GM21360 (cell line): ENCODE measurements at regions not wholly inside any gene's neighbourhood (a gene's known extent, or its start where the extent isn't known, plus 50 kb on each side); places are given as distances from the start of the nearest gene placed in this dataset.
"Not testable (repeated sequence)": the region's sequence is repeated elsewhere in the genome, so short reads cannot be mapped to it uniquely, and the experiment has no call there.

Source experiments
- ATAC-seq: cut with Tn5 transposase; IDR thresholded peaks from one replicate; pipeline ENCODE4 v1.9.1; 2021; ENCODE audit warnings: mild to moderate bottlenecking, moderate library complexity; ENCODE audit not compliant: unreplicated experiment

GRCh38 chr1:37158113-37158749 is 123.9 kb upstream of the GRIK3 start:
- no peak for ATAC-seq

- no peak for ATAC-seq
These were observed 124.8 kb upstream of the GRIK3 start for GRCh38 chr1:37159102-37159501.

- ATAC-seq = no peak
These were observed 126.9 kb upstream of the GRIK3 start for GRCh38 chr1:37161171-37161570.

- ATAC-seq = no peak
These were observed 127.7 kb upstream of the GRIK3 start for GRCh38 chr1:37162059-37162458.

- no peak for ATAC-seq
These were observed 131.7 kb upstream of the GRIK3 start for GRCh38 chr1:37166005-37166404.

- ATAC-seq = no peak
These were observed 133.2 kb upstream of the GRIK3 start for GRCh38 chr1:37167479-37167878.

- no peak for ATAC-seq
These were observed 134.9 kb upstream of the GRIK3 start for GRCh38 chr1:37169241-37169640.

GRCh38 chr1:37169743-37170275 is 135.5 kb upstream of the GRIK3 start:
- ATAC-seq = no peak

GRCh38 chr1:37171691-37172090 is 137.4 kb upstream of the GRIK3 start:
- ATAC-seq = no peak

GRCh38 chr1:37174341-37174740 is 140.0 kb upstream of the GRIK3 start:
- no peak for ATAC-seq

- ATAC-seq = no peak
These were observed 140.6 kb upstream of the GRIK3 start for GRCh38 chr1:37174876-37175275.

- no peak for ATAC-seq
These were observed 141.4 kb upstream of the GRIK3 start for GRCh38 chr1:37175666-37176215.

GRCh38 chr1:37176269-37176668 is 142.0 kb upstream of the GRIK3 start:
- no peak for ATAC-seq

- ATAC-seq = no peak
These were observed 143.0 kb upstream of the GRIK3 start for GRCh38 chr1:37177230-37177864.

GRCh38 chr1:37181425-37181824 is 147.1 kb upstream of the GRIK3 start:
- no peak for ATAC-seq

GRCh38 chr1:37184789-37185188 is 150.5 kb upstream of the GRIK3 start:
- ATAC-seq = no peak

- ATAC-seq = no peak
These were observed 152.0 kb upstream of the GRIK3 start for GRCh38 chr1:37186246-37186756.

GRCh38 chr1:37189111-37189510 is 154.8 kb upstream of the GRIK3 start:
- ATAC-seq = no peak

- no peak for ATAC-seq
These were observed 163.1 kb upstream of the GRIK3 start for GRCh38 chr1:37197411-37197810.

- ATAC-seq = not testable (repeated sequence)
These were observed 180.0 kb upstream of the GRIK3 start for GRCh38 chr1:37214305-37214704.

GRCh38 chr1:37233606-37234005 is 199.3 kb upstream of the GRIK3 start:
- ATAC-seq = no peak

GRCh38 chr1:37234941-37235418 is 200.7 kb upstream of the GRIK3 start:
- no peak for ATAC-seq
